MG63 (cell line): ENCODE measurements at regions not wholly inside any gene's neighbourhood (a gene's known extent, or its start where the extent isn't known, plus 50 kb on each side); places are given as distances from the start of the nearest gene placed in this dataset.
"Not testable (repeated sequence)": the region's sequence is repeated elsewhere in the genome, so short reads cannot be mapped to it uniquely, and the experiment has no call there.

Source experiments
- DNase-seq: peaks from one replicate; pipeline ENCODE4 v3.0.0-alpha.2; 2020
- H3K27me3 ChIP-seq: fragments of 250-450 bp; sonication (Bioruptor Pico); 2 replicates; pipeline ENCODE4 v1.5.1; 2020; ENCODE audit warnings: mild to moderate bottlenecking, moderate library complexity
- H3K36me3 ChIP-seq: fragments of 250-450 bp; sonication (Bioruptor Pico); 2 replicates; pipeline ENCODE4 v1.5.1; 2020; ENCODE audit warnings: mild to moderate bottlenecking, moderate library complexity
- H3K4me3 ChIP-seq: fragments of 250-450 bp; sonication (Bioruptor Pico); 2 replicates; pipeline ENCODE4 v1.5.1; 2020; ENCODE audit warnings: mild to moderate bottlenecking, moderate library complexity
- H3K9me3 ChIP-seq: fragments of 250-450 bp; sonication (Bioruptor Pico); 2 replicates; pipeline ENCODE4 v1.5.1; 2020; ENCODE audit warnings: mild to moderate bottlenecking, moderate library complexity

DNA sequence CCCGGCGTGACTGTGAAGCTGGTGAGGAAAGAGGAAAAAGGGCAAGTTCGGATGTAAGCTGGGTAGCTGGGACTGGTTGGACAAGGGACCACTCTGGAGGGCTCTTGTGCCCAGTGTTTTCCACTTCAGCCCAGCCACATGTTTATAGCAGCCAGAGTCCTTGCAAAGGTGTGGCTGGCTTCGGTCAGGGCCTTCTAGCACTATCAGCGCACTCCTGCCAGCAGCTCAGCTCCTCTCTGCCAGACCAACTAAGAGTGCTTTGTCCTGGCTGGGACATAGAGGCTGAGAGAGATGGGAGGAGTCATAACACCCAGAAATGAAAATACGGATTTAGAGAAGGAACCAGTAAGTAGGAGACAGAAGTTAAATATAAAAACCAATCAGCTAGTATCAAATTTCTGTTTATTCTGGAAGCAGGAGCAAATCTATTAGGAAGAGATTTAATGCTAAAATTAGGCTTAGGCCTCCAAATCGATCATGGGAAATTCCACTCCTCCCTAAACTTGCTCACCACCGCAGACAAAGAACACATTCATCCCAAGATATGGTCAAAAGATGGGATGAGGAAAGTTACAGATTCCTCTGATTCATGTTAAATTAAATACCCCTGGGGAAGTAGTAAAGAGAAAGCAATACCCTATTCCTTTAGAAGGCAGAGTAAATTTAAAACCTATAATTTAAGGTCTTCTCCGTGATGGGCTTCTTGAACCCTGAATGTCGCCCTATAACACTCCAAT, 135.0 kb downstream of the RALA start:
- no peak overlapping the region for H3K4me3 ChIP-seq
- peaks cover 5% of the 10 kb centered on the region; the same call in 1 of the 2 replicates for H3K9me3 ChIP-seq
- DNase-seq, result no peak
- H3K27me3 ChIP-seq, result no peaks in the 10 kb centered on the region
- H3K36me3 ChIP-seq, result no peaks in the 10 kb centered on the region; the same call in 1 of the 2 replicates

DNA sequence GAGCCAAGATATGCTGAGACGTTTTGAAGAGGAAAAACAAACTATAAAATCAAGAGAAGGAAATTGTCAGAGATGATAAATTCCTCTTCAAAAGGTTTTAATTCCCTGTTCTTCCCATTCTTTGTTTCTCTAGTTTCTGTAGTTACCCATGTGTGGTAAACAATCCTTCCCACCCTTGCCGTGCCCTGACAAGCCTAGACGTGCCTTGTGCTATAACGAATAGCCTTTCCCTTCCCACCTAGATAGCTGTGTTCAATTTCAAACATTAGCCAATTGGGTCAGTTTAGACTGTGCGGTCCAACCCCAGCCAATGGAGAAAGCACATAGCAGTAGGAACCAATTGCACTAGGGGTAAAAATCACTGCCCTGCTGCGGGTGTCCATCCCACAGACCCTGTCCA, 138.1 kb downstream of the RALA start:
- H3K27me3 ChIP-seq, result no peaks in the 10 kb centered on the region
- H3K9me3 ChIP-seq, result peaks cover 5% of the 10 kb centered on the region; the same call in 1 of the 2 replicates
- no peak overlapping the region for H3K4me3 ChIP-seq
- no peak for DNase-seq
- no peaks in the 10 kb centered on the region; the same call in 1 of the 2 replicates for H3K36me3 ChIP-seq

DNA sequence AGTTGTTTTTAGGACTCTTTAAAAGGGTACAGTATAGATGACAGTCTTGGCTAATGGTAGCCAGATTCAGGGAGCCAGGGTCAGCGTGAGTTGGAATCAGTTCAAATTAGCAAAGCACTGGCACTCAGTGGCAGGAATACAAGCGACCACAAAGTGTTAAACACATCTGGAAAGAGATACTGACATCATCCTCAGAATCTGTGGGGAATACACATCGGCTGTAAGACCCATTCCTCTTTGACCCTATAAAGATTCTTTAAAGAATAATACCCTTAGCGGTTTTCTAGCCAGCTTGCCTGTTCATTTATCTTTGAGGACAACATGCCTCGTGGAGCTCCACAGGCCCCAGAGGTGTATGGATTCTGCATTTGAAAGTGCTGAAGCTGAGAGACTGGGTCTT, 139.1 kb downstream of the RALA start:
- not testable (repeated sequence) for H3K9me3 ChIP-seq, H3K27me3 ChIP-seq, H3K4me3 ChIP-seq, H3K36me3 ChIP-seq
- DNase-seq, result peak; percentile 38

DNA sequence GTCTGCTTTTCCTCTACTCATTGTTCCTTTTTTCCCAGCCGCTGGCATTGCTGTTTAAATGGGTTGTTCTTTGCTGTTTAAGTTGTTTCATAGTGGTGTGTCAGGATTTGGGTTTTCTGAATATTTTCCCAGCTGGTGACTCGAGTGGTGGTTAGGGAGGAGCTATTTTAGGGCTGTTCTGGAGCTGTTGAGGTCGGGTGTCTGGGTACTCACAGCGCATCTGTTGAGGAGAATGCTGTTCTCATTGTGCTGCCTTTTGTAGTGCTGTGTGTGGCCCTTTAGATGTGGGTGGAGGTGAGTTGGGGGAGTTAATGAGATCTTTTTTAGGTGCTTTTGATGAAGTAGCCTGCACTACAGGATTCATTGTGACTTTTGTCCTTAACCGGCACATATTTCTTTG, 139.5 kb downstream of the RALA start:
- not testable (repeated sequence) for H3K9me3 ChIP-seq, H3K27me3 ChIP-seq, H3K36me3 ChIP-seq, H3K4me3 ChIP-seq
- peak; percentile 9 for DNase-seq

DNA sequence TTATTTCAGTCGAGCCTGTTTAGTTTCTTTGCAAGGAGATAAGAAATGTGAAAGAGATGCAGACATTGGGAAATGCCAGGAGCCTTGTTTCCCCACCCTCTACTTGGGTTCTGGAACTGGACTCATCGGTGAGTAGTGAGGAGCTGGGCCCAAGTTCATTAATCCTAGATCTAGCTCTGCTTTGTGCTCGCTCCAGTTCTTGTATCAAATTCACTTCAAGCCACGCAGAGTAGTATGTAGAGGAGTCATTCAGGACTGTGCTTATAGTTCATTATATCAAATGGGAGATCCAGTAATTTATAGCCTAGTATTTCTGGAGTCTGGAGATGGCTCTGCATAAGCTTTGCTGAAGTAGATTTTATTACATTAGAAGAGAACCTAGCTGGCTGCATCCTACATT, 142.5 kb downstream of the RALA start:
- H3K9me3 ChIP-seq, H3K36me3 ChIP-seq, H3K4me3 ChIP-seq, DNase-seq, H3K27me3 ChIP-seq: not testable (repeated sequence)

DNA sequence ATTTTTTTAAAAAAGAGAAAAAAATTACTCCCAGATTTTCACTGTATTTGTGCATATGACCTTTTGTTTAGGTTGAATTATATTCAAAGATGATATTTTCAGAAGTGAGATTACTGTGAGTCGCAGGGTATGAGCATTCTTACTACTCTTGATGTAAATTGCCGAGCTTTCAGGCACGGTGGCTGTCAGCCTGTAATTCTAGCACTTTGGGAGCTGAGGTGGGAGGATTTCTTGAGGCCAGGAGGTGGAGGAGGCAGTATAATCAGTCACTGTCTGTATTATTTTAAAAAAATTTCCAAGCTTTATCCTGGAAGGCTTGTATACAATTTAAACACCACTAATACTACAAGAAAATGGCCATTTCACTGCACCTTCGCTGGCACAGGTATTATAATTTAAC, 145.1 kb downstream of the RALA start:
- not testable (repeated sequence) for H3K27me3 ChIP-seq, H3K36me3 ChIP-seq, DNase-seq, H3K9me3 ChIP-seq, H3K4me3 ChIP-seq

DNA sequence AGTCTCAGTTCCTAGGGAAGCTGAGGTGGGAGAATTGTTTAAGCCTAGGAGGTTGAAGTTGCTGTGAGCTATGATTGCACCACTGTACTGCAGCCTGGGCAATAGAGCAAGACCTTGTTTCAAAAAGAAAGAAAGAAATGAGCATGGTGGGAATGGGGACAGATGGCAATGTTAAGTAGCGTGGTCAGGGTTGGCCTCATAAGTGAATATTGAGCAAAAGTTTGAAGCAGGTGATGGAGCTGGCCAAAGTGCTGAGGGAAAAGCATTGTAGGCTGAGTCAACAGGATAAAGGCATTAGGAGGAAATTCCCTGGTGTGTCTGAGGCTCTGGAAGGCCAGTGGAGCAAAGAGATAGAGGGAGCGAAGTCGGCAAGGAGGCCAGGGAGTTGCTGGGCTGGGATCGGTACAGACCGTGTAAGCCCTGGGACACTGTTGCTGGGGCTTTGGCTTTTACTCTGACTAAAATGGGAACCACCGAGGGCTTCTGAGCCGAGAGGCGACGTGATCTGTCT, 151.0 kb downstream of the RALA start:
- not testable (repeated sequence) for DNase-seq, H3K27me3 ChIP-seq, H3K9me3 ChIP-seq, H3K36me3 ChIP-seq, H3K4me3 ChIP-seq

DNA sequence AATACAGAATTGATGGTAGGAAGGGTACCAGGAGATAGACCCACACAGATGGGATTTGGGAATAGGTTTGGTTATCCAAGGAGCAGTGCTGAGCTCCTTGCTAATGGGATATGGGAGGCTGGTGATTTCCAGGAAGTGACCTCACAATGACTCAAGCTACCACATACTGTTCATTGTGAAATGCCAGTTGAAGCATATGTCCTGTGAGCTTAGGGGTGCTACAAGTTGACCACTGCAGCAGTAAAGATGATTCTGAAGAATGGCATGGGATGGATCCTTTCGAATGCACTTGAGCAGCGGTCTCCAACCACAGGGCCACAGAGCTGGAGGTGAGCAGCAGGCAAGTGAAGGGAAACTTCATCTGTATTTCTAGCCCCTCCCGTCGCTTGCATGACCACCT, 158.2 kb downstream of the RALA start:
- not testable (repeated sequence) for H3K27me3 ChIP-seq
- DNase-seq, result peak; percentile 17

DNA sequence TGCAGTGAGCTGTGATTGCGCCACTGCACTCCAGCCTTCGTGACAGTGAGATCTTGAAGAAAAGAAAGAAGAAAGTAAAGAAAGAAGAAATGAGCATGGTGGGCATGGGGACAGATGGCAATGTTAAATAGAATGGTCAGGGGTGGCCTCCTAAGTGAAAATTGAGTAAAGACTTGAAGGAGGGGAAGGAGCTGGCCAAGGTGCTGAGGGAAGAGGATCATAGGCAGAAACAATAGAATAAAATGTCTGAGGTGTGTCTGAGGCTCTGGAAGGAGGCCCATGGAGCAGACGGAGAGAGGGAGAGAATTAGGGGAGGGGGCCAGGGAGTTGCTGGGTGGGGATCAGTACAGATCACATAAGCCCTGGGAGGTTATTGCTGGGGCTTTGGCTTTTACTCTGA, 163.1 kb downstream of the RALA start:
- not testable (repeated sequence) for H3K9me3 ChIP-seq, DNase-seq, H3K36me3 ChIP-seq, H3K4me3 ChIP-seq, H3K27me3 ChIP-seq

More for the DNA sequence above, 158.2 kb downstream of the RALA start:
- not testable (repeated sequence) for H3K4me3 ChIP-seq, H3K36me3 ChIP-seq, H3K9me3 ChIP-seq

DNA sequence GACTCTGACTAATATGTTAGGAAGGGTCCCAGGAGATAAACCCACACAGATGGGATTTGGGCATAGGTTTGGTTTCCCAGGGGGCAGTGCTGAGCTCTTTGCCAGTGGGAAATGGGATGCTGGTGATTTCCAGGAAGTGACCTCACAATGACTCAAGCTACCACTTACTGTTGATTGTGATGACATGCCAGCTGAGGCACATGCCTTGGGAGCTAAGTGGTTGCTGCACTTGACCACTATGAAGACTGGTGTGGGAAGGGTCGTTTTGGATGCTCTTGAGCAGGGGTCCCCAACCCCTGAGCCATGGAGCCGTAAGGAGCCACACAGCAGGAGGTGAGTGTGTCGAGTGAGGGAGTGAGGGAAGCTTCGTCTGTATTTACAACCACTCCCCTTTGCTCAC, 159.0 kb upstream of the CDK13 start:
- not testable (repeated sequence) for H3K36me3 ChIP-seq, H3K9me3 ChIP-seq, H3K4me3 ChIP-seq, H3K27me3 ChIP-seq
- DNase-seq, result peak; percentile 22

DNA sequence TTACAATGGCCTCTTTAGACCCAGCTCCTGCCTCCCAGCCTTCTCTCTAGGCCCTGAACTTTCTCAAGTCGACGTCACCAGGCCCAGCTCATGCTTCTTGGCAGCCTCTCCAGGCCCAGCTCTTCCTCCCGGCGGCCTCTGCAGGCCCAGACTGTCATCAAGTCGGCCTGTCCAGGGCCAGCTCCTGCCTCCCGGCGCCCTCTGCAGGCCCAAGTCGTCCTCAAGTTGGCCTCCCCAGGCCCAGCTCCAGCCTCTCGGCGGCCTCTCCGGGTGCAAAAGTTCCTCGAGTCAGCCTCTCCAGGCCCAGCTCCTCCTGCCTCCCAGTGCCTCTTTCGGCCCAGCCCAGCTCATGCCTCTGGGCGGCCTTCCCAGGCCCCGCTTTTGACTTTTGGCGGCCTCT, 158.1 kb upstream of the CDK13 start:
- H3K27me3 ChIP-seq, H3K4me3 ChIP-seq, H3K36me3 ChIP-seq, H3K9me3 ChIP-seq: not testable (repeated sequence)
- DNase-seq, result peak; percentile 75

DNA sequence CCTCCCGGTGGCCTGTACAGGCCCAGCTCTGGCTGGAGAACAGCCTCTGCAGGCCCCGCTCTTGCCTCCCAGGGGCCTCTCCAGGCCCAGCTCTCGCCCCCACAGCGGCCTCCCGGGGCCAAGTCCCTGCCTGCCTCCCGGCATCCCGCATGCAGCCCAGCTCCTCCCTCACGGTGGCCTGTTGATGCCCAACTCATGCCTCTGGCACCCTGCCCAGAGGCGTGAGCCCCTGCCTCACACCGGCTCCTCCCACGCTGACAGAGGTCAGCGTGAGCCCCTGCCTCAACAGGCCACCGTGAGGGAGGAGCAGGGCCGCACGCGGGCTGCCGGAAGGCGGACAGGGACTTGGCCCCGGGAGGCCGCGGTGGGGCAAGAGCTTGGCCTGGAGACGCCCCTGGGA, 157.0 kb upstream of the CDK13 start:
- H3K9me3 ChIP-seq, DNase-seq, H3K4me3 ChIP-seq, H3K36me3 ChIP-seq, H3K27me3 ChIP-seq: not testable (repeated sequence)

DNA sequence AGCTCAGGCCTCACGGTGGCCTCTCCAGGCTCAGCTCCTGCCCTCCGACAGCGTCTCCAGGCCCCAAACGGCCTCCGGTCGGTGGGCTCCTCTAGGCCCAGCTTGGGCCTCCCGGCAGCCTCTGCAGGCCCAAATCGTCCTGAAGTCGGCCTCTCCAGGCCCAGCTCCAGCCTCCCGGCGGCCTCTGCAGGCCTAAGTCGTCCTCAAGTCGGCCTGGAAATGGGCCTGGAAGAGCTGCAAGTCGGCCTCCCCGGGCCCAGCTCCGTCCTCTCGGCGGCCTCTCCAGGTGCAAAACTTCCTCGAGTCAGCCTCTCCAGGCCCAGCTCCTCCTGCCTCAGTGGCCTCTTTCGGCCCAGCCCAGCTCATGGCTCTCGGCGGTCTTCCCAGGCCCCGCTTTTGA, 156.2 kb upstream of the CDK13 start:
- not testable (repeated sequence) for H3K9me3 ChIP-seq, H3K27me3 ChIP-seq

DNA sequence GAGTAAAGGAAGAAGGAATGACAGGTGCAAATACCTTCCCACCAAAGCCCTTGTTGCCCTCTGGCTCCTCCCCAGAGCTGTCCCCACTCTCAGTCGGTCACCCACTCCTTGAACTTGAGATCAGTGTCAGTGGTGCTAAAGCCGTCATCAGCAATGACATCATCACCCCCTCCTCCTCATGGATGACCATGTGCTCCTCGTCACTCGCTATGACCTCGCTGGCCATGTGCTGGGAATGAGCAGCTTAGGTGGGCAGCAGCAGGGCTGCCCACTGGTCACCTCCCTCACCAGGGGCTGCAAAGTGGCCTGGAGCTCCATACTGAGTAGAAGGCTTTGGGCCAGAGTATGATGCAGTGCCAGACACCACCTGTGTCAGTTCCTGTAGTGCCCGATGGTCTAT, 153.1 kb upstream of the CDK13 start:
- H3K27me3 ChIP-seq, H3K9me3 ChIP-seq, H3K36me3 ChIP-seq, H3K4me3 ChIP-seq, DNase-seq: not testable (repeated sequence)

More for the DNA sequence above, 156.2 kb upstream of the CDK13 start:
- not testable (repeated sequence) for H3K36me3 ChIP-seq, DNase-seq, H3K4me3 ChIP-seq

DNA sequence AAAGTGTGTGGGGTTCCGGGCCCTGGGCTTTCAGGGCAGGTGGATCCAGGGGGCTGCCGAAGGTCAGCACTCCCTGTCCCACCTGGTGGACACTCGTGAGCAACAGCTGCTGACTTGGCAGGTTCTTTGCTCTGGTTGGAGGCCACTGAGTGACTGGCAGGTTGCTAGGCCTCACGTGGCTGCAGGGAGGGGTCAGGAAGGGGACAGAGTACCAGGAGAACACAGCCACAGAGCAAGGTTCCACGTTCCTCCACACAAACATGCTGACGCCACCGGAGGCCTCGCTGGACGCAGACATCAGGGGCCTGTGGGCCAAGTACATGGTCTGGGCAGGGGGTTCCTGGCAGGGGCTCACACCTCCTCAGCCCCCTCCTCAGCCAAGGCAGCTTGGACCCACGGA, 152.0 kb upstream of the CDK13 start:
- H3K36me3 ChIP-seq, H3K9me3 ChIP-seq, H3K4me3 ChIP-seq, H3K27me3 ChIP-seq, DNase-seq: not testable (repeated sequence)

DNA sequence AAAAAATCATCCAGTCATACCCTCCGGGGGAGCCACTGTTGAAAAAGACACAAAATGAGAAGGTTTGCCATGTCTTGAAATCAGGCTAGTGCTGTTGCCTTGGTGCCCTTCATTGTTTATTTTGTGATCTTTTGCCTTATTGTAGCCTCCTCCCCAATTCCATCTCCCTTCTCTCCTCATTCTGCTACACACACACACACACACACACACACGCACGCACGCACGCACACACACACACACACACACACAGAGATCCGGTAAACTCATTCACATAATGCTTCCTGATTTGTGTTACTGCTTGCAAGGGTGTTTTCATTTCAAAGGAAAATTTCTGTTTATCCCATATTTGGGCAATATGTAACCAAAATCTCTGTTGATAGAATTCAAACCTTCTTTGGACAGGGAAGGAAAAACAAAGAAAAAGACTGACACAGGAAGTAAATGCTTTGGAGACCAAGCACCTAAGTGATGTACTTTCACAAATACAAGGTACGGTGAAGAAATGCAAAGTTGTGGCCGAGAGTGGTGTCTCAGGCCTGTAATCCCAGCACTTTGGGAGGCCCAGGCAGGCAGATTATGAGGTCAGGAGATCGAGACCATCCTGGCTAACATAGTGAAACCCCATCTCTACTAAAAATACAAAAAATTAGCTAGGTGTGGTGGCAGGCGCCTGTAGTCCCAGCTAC, 141.1 kb upstream of the CDK13 start:
- Histone ChIP-seq H3K27me3 (no peaks in the 10 kb centered on the region), H3K36me3 (no peaks in the 10 kb centered on the region), H3K4me3 (no peak overlapping the region), H3K9me3 (no peaks in the 10 kb centered on the region)
- no peak for DNase-seq

DNA sequence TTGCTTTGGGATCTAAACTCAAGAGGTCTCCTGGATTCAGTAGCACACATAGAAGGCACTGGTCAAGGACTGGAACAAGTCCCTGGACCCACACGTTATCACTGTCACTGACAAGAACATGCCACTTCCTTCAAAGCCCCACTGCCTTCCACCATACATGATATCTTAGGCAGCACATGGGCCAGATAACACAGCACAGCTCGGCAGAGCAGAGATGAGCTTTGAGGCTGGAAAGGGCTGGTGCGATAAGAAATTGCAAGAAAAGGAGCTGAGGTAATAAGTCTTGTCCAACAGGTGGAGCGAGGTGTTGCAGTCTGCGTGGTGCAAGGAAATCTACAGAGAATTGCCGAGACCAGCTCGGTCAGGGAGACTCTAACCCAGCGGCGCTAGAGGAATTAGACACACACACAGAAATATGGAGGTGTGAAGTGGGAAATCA, 139.8 kb upstream of the CDK13 start:
- Histone ChIP-seq H3K27me3 (no peaks in the 10 kb centered on the region), H3K9me3 (no peaks in the 10 kb centered on the region), H3K4me3 (no peak overlapping the region), H3K36me3 (no peaks in the 10 kb centered on the region)
- no peak for DNase-seq

DNA sequence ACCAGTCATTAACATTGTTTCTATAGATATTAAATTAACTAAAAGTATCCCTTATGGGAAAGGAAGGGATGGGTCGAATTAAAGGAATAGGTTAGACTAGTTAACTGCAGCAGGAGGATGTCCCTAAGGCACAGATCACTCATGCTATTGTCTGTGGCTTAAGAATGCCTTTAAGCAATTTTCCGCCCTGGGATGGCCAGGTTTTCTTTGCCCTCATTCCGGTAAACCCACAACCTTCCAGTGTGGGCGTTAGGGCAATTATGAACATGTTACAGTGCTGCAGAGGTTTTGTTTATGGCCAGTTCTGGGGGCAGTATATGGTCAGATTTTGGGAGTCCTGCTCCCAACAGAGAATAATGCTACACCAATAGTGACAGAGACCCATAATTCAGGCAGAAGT, 139.3 kb upstream of the CDK13 start:
- no peaks in the 10 kb centered on the region; the same call in 1 of the 2 replicates for H3K27me3 ChIP-seq
- DNase-seq, result no peak
- no peak overlapping the region for H3K4me3 ChIP-seq
- H3K9me3 ChIP-seq, result no peaks in the 10 kb centered on the region
- H3K36me3 ChIP-seq, result no peaks in the 10 kb centered on the region
